Suprapubic skin (tissue), 4 donors: ENCODE measurements at regions not wholly inside any gene's neighbourhood (a gene's known extent, or its start where the extent isn't known, plus 50 kb on each side); places are given as distances from the start of the nearest gene placed in this dataset.

Experiments
- POLR2A ChIP-seq, 2 donors: fragments of 450-650 bp; IDR thresholded peaks; one replicate each; pipeline ENCODE4 v1.6.1; 2017; ENCODE audit warnings: antibody characterized with exemption in 2 of 2, mild to moderate bottlenecking in 2 of 2, moderate library complexity in 2 of 2
- POLR2AphosphoS5 ChIP-seq, 3 donors: sonication (generic); formaldehyde crosslinking; IDR thresholded peaks; one replicate each; pipeline ENCODE4 v1.6.1; 2017; ENCODE audit warnings: antibody characterized with exemption in 3 of 3

GRCh38 chr5:67942421-67942820 lies 273.1 kb upstream of the PIK3R1 start:
- no peak for TF ChIP-seq POLR2AphosphoS5 (IDR thresholded peaks at IDR 0.05)
- TF ChIP-seq POLR2A (IDR thresholded peaks at IDR 0.05): no peak
